ENCODE measurements at regions not wholly inside any gene's neighbourhood (a gene's known extent, or its start where the extent isn't known, plus 50 kb on each side); places are given as distances from the start of the nearest gene placed in this dataset.

- ChIA-PET CTCF (no interaction called here), POLR2A (no interaction called here)
Measured at GRCh38 chr6:80639181-80639629, 532.7 kb downstream of the BCKDHB start.

DNA sequence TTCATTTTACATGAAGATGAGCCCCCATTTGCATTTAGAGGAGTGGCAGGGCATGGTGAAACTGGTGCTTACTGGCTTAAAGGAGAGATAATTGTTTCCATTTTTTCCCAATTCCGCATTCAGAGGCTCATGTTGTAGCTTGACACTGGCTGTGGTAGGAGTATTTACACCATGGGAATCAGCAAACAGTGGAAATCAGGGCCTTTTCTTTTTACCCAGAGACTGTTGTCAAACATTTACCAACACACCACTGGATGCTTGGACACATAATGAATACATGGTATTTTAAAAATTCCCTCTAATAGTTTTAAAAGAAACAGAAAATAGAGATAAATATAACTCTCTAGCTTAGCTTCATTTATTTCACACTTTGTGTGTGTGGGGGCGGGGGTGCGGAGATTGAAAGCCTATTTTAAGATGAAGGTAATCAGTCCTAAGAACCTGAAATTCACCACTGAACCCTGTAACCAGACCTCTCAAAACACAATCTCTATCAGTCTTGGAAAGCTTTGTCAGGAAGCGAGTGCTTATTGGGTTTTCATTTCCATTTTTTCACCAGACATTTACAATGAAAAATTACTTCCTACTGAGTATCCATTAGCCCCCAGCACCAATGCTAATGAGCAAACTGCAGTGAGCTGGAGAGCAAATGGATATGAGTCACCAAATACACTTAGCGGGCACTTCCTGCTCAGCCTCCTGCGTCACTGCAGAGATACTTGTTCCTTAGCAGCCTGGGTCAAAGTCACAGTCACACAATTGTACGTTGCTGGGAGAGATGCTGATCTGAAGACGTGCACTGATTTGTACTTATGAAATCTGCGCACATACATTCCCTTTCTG lies 532.0 kb downstream of the BCKDHB start:
- ChIA-PET CTCF (no interaction called here), POLR2A (no interaction called here)
- TF ChIP-seq, protein P1, sequence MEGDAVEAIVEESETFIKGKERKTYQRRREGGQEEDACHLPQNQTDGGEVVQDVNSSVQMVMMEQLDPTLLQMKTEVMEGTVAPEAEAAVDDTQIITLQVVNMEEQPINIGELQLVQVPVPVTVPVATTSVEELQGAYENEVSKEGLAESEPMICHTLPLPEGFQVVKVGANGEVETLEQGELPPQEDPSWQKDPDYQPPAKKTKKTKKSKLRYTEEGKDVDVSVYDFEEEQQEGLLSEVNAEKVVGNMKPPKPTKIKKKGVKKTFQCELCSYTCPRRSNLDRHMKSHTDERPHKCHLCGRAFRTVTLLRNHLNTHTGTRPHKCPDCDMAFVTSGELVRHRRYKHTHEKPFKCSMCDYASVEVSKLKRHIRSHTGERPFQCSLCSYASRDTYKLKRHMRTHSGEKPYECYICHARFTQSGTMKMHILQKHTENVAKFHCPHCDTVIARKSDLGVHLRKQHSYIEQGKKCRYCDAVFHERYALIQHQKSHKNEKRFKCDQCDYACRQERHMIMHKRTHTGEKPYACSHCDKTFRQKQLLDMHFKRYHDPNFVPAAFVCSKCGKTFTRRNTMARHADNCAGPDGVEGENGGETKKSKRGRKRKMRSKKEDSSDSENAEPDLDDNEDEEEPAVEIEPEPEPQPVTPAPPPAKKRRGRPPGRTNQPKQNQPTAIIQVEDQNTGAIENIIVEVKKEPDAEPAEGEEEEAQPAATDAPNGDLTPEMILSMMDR (IDR thresholded peaks at IDR 0.05; ENCODE audit: control extremely low read depth, extremely low read depth, low read depth, missing control alignments) = no peak
- no peak for DNase-seq (ENCODE audit: extremely low spot score)

More at GRCh38 chr6:80639181-80639629, 532.7 kb downstream of the BCKDHB start:
- no peak for DNase-seq (ENCODE audit: extremely low spot score)
- TF ChIP-seq, protein P1 (IDR thresholded peaks at IDR 0.05; ENCODE audit: control extremely low read depth, extremely low read depth, low read depth, missing control alignments) = no peak

- ChIA-PET CTCF (no interaction called here), POLR2A (no interaction called here)
- no peak for DNase-seq (ENCODE audit: extremely low spot score)
- TF ChIP-seq, protein P1 (IDR thresholded peaks at IDR 0.05; ENCODE audit: control extremely low read depth, extremely low read depth, low read depth, missing control alignments) = no peak
Measured at GRCh38 chr6:80637312-80637711, 530.8 kb downstream of the BCKDHB start.

GRCh38 chr6:80636689-80637088 lies 530.2 kb downstream of the BCKDHB start:
- ChIA-PET POLR2A (no interaction called here), CTCF (no interaction called here)
- no peak for DNase-seq (ENCODE audit: extremely low spot score)
- TF ChIP-seq, protein P1 (IDR thresholded peaks at IDR 0.05; ENCODE audit: control extremely low read depth, extremely low read depth, low read depth, missing control alignments) = no peak

GRCh38 chr6:80633412-80633811 lies 526.9 kb downstream of the BCKDHB start:
- ChIA-PET CTCF (no interaction called here), POLR2A (no interaction called here)
- TF ChIP-seq, protein P1 (IDR thresholded peaks at IDR 0.05; ENCODE audit: control extremely low read depth, extremely low read depth, low read depth, missing control alignments) = no peak
- DNase-seq (ENCODE audit: extremely low spot score) = no peak

GRCh38 chr6:80625405-80625804 lies 518.9 kb downstream of the BCKDHB start:
- POLR2A ChIA-PET = no interaction called here
- no peak for DNase-seq (ENCODE audit: extremely low spot score)
- CTCF ChIA-PET = no interaction called here
- TF ChIP-seq, protein P1 (IDR thresholded peaks at IDR 0.05; ENCODE audit: control extremely low read depth, extremely low read depth, low read depth, missing control alignments) = no peak

Data from GM10248 (cell line).